ENCODE measurements at regions not wholly inside any gene's neighbourhood (a gene's known extent, or its start where the extent isn't known, plus 50 kb on each side); places are given as distances from the start of the nearest gene placed in this dataset.

DNA sequence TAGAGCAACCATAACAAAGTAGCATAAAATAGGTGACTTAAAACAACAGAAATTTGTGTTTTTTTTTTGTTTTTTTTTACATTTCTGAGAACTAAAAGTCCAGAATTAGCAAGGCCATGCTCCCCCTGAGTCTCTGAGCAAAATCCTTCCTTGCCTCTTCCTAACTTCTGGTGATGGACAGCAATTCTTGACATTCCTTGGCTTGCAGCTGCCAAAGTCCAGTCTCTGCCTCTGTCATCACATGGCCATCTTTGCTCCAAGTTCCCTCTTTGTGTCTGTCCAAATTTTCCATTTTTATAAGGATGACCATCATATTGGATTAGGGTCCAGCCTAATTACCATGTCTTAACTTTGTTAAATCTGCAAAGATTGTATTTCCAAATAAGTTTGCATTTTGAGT lies 407.2 kb downstream of the PDHA2 start:
- TF ChIP-seq SNAI2 (CRISPR knock-in tag; IDR thresholded peaks at IDR 0.05), result no peak
- no peak for TF ChIP-seq GLIS3 (CRISPR knock-in tag; IDR thresholded peaks at IDR 0.05)
- TF ChIP-seq RARB (CRISPR knock-in tag; IDR thresholded peaks at IDR 0.05), result no peak
- no peak for TF ChIP-seq ZNF70 (CRISPR knock-in tag; IDR thresholded peaks at IDR 0.05)
- no peak for TF ChIP-seq ZNF565 (CRISPR knock-in tag; conservative IDR thresholded peaks at IDR 0.05; ENCODE audit: low read depth)
- no peak for TF ChIP-seq BACH2 (CRISPR knock-in tag; IDR thresholded peaks at IDR 0.05; ENCODE audit: borderline replicate concordance)
- no peak for TF ChIP-seq ISL1 (CRISPR knock-in tag; IDR thresholded peaks at IDR 0.05)
- TF ChIP-seq POU6F1 (CRISPR knock-in tag; IDR thresholded peaks at IDR 0.05; ENCODE audit: borderline replicate concordance, low read depth), result no peak
- no peak for TF ChIP-seq CREB5 (CRISPR knock-in tag; IDR thresholded peaks at IDR 0.05; ENCODE audit: low read depth)
- no peak for TF ChIP-seq TOX (CRISPR knock-in tag; IDR thresholded peaks at IDR 0.05; ENCODE audit: borderline replicate concordance)
- TF ChIP-seq, protein P1, sequence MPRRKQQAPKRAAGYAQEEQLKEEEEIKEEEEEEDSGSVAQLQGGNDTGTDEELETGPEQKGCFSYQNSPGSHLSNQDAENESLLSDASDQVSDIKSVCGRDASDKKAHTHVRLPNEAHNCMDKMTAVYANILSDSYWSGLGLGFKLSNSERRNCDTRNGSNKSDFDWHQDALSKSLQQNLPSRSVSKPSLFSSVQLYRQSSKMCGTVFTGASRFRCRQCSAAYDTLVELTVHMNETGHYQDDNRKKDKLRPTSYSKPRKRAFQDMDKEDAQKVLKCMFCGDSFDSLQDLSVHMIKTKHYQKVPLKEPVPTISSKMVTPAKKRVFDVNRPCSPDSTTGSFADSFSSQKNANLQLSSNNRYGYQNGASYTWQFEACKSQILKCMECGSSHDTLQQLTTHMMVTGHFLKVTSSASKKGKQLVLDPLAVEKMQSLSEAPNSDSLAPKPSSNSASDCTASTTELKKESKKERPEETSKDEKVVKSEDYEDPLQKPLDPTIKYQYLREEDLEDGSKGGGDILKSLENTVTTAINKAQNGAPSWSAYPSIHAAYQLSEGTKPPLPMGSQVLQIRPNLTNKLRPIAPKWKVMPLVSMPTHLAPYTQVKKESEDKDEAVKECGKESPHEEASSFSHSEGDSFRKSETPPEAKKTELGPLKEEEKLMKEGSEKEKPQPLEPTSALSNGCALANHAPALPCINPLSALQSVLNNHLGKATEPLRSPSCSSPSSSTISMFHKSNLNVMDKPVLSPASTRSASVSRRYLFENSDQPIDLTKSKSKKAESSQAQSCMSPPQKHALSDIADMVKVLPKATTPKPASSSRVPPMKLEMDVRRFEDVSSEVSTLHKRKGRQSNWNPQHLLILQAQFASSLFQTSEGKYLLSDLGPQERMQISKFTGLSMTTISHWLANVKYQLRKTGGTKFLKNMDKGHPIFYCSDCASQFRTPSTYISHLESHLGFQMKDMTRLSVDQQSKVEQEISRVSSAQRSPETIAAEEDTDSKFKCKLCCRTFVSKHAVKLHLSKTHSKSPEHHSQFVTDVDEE (CRISPR knock-in tag; IDR thresholded peaks at IDR 0.05), result no peak
- no peak for TF ChIP-seq ZNF8 (CRISPR knock-in tag; IDR thresholded peaks at IDR 0.05)
- TF ChIP-seq TCF4 (CRISPR knock-in tag; IDR thresholded peaks at IDR 0.05; ENCODE audit: borderline replicate concordance), result no peak
- no peak for TF ChIP-seq ZFP30 (CRISPR knock-in tag; IDR thresholded peaks at IDR 0.05)
- no peak for TF ChIP-seq ESRRG (CRISPR knock-in tag; IDR thresholded peaks at IDR 0.05)
- ATAC-seq, result no peak

- TF ChIP-seq PPARA (CRISPR knock-in tag; IDR thresholded peaks at IDR 0.05; ENCODE audit: borderline replicate concordance) (no peak), PATZ1 (CRISPR knock-in tag; IDR thresholded peaks at IDR 0.05; ENCODE audit: borderline replicate concordance) (no peak), ZFP3 (CRISPR knock-in tag; IDR thresholded peaks at IDR 0.05) (no peak), ZNF565 (CRISPR knock-in tag; conservative IDR thresholded peaks at IDR 0.05; ENCODE audit: low read depth) (no peak), ISL1 (CRISPR knock-in tag; IDR thresholded peaks at IDR 0.05) (no peak), ZNF8 (CRISPR knock-in tag; IDR thresholded peaks at IDR 0.05) (no peak), CSDC2 (CRISPR knock-in tag; IDR thresholded peaks at IDR 0.05) (no peak), RARB (CRISPR knock-in tag; IDR thresholded peaks at IDR 0.05) (no peak)
- TF ChIP-seq, protein P1 (CRISPR knock-in tag; IDR thresholded peaks at IDR 0.05), result no peak
- ATAC-seq, result no peak
Observed at GRCh38 chr4:96248225-96248624, 408.3 kb downstream of the PDHA2 start.

DNA sequence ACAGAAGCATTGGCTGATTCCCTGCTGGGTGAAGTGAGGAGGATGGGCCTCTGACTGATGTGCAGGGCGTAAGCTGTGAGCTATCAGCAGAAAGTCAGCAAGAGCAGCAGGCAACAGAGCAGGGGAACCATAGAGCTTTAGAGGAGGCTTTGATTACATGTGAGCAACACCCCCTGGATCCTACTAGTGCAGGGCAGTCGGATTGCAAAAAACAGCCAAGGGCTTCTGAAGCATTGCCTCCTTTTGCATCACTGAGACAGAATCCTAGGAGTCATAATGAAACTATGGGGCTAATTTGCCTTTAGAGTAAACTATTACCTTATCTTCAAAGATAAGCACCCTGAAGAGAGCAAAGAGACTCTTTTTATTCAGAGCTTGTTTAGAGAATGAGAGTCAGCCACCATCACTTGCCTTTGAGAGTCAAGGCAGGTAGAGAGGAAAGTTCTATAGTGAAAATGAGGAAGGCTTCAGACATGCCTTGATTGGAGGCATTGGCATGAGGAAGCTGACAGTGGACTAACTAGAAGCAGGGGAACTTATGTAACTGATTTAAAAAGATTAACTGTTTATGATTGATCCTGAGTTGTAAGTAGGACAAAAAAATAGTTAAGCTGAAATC lies 420.3 kb downstream of the PDHA2 start:
- ATAC-seq, result no peak
- TF ChIP-seq ARNTL (CRISPR knock-in tag; IDR thresholded peaks at IDR 0.05; ENCODE audit: borderline replicate concordance, low read depth) (no peak), OSR1 (CRISPR knock-in tag; IDR thresholded peaks at IDR 0.05) (no peak), BACH2 (CRISPR knock-in tag; IDR thresholded peaks at IDR 0.05; ENCODE audit: borderline replicate concordance) (no peak), ISL1 (CRISPR knock-in tag; IDR thresholded peaks at IDR 0.05) (no peak), ZNF70 (CRISPR knock-in tag; IDR thresholded peaks at IDR 0.05) (no peak), TOX (CRISPR knock-in tag; IDR thresholded peaks at IDR 0.05; ENCODE audit: borderline replicate concordance) (no peak), TCF4 (CRISPR knock-in tag; IDR thresholded peaks at IDR 0.05; ENCODE audit: borderline replicate concordance) (no peak), PATZ1 (CRISPR knock-in tag; IDR thresholded peaks at IDR 0.05; ENCODE audit: borderline replicate concordance) (no peak), PPARA (CRISPR knock-in tag; IDR thresholded peaks at IDR 0.05; ENCODE audit: borderline replicate concordance) (no peak), ZC3H10 (CRISPR knock-in tag; IDR thresholded peaks at IDR 0.05) (no peak), RARB (CRISPR knock-in tag; IDR thresholded peaks at IDR 0.05) (no peak), ESRRG (CRISPR knock-in tag; IDR thresholded peaks at IDR 0.05) (no peak), ZNF565 (CRISPR knock-in tag; conservative IDR thresholded peaks at IDR 0.05; ENCODE audit: low read depth) (no peak), CREB5 (CRISPR knock-in tag; IDR thresholded peaks at IDR 0.05; ENCODE audit: low read depth) (no peak)
